ENCODE measurements at regions not wholly inside any gene's neighbourhood (a gene's known extent, or its start where the extent isn't known, plus 50 kb on each side); places are given as distances from the start of the nearest gene placed in this dataset.

DNA sequence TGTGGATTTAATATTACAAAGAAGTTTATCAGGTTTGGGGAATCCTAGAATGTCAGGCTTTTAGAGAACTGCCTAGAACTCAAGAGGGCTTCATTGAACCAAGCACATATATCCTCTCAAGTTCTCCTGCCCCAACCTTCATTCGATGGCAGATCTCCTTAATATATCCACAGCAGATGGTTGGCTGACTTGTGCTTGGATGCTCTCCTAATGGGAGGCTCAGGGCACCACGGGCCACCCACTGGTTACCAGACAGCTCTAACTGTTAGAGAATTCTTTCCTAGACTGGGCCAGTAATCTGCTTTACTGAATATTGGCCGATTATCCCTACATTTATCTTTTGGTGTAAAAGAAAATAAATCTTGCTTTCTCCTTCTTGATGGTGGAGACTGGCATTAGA is 87.2 kb upstream of the ATP8B1 start:
- H3K27me3 ChIP-seq, result no peaks in the 10 kb centered on the region
- H3K27ac ChIP-seq, result no peak overlapping the region
- intact Hi-C loops (cut with DNase I), result no loop called here
- H3K9me3 ChIP-seq, result no peaks in the 10 kb centered on the region
- H3K36me3 ChIP-seq, result no peaks in the 10 kb centered on the region
- H3K4me1 ChIP-seq, result no peaks in the 10 kb centered on the region
- TF ChIP-seq, protein P1, sequence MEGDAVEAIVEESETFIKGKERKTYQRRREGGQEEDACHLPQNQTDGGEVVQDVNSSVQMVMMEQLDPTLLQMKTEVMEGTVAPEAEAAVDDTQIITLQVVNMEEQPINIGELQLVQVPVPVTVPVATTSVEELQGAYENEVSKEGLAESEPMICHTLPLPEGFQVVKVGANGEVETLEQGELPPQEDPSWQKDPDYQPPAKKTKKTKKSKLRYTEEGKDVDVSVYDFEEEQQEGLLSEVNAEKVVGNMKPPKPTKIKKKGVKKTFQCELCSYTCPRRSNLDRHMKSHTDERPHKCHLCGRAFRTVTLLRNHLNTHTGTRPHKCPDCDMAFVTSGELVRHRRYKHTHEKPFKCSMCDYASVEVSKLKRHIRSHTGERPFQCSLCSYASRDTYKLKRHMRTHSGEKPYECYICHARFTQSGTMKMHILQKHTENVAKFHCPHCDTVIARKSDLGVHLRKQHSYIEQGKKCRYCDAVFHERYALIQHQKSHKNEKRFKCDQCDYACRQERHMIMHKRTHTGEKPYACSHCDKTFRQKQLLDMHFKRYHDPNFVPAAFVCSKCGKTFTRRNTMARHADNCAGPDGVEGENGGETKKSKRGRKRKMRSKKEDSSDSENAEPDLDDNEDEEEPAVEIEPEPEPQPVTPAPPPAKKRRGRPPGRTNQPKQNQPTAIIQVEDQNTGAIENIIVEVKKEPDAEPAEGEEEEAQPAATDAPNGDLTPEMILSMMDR (IDR thresholded peaks at IDR 0.05), result no peak
- DNase-seq (ENCODE audit: low spot score in 2 of 2), result no peak
- no peak overlapping the region for H3K4me3 ChIP-seq

DNA sequence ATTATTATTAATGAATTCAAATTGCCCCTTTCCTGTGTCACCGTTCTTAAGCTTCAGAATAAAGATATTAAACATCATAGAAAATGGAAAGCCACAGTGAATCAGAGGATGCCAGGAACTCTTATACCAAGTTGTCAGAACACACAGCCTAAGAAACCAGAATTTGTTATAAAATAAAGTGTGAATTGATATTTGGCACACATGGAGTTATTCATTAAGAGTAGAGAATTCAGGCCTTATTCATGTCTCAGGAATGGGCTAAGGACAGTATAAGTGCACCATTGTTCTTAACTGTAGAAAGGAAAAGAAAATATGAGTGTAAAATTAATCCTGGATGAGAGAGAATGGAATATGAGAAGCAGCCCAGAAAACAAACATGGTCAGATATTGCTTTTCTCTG is 86.7 kb upstream of the ATP8B1 start:
- H3K27ac ChIP-seq, result no peak overlapping the region
- H3K4me3 ChIP-seq, result no peak overlapping the region
- intact Hi-C loops (cut with DNase I), result no loop called here
- no peaks in the 10 kb centered on the region for H3K9me3 ChIP-seq
- DNase-seq (ENCODE audit: low spot score in 2 of 2), result no peak
- H3K36me3 ChIP-seq, result no peaks in the 10 kb centered on the region
- TF ChIP-seq, protein P1 (IDR thresholded peaks at IDR 0.05), result no peak
- no peaks in the 10 kb centered on the region for H3K4me1 ChIP-seq
- no peaks in the 10 kb centered on the region for H3K27me3 ChIP-seq

DNA sequence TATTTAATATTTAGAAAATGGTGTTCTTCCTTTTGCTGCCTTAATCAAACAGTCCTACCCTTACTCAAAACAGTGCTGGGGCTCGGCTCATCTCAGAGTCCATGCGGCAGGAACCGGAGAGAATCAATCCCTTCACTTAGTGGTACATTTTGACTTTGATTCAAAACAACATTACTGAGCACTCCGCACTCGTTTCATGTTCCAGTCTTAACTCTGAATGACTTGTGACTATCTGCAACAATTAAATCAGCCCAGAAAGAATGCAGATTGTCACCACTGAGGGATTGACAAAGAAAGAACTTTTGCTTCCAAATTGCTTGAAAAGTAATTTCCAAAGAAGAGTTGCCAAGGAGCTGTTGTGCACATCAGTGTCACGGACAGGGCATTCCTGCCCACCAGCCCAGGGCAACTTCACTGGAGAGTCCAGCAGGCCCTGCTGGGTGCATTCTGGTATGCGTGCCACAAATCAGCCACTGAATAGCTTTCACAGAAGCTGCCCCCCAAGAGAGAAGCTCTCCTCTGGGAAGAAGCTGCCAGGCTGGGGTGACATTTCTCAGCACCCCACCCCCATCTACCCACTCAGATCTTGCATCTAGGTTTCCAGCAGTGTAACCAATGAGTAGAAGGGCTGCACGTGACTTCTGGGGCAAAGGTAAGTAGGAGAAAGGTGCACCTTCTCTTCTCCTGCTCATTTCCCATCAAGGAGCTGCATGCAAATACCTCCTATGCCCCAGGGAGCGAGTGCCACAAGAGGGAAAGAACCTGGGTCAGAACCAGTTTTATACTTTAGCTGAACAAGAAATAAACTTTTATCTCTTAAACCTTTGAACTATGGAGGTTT is 84.6 kb upstream of the ATP8B1 start:
- TF ChIP-seq, protein P1 (IDR thresholded peaks at IDR 0.05), result no peak
- DNase-seq (ENCODE audit: low spot score in 2 of 2), result no peak
- H3K36me3 ChIP-seq, result no peaks in the 10 kb centered on the region
- no peak overlapping the region for H3K4me3 ChIP-seq
- no peaks in the 10 kb centered on the region for H3K9me3 ChIP-seq
- no peaks in the 10 kb centered on the region for H3K27me3 ChIP-seq
- intact Hi-C loops (cut with DNase I), result no loop called here
- H3K27ac ChIP-seq, result no peak overlapping the region
- no peaks in the 10 kb centered on the region for H3K4me1 ChIP-seq

DNA sequence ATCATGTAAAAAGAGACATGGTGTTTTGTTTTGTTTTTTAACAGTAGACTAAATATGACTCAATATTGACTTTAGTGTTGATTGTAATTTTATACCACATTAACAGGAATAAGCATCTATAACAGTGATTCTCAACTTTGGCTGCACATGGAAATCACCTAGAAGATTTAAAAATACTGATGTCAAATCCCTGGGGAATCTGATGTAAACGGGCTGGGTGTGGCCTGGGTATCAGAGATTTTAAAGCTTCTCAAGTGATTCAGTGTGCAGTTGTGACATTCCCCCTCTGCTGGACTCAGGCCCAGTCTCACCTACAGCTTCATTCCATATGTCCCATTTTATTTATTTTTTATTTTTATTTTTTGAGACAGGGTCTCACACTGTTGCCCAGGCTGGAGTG is 82.8 kb upstream of the ATP8B1 start:
- TF ChIP-seq, protein P1 (IDR thresholded peaks at IDR 0.05), result no peak
- intact Hi-C loops (cut with DNase I), result no loop called here
- no peak for DNase-seq (ENCODE audit: low spot score in 2 of 2)
- Histone ChIP-seq H3K27ac (no peak overlapping the region), H3K9me3 (no peaks in the 10 kb centered on the region), H3K4me1 (no peaks in the 10 kb centered on the region), H3K4me3 (no peak overlapping the region), H3K27me3 (no peaks in the 10 kb centered on the region), H3K36me3 (no peaks in the 10 kb centered on the region)

DNA sequence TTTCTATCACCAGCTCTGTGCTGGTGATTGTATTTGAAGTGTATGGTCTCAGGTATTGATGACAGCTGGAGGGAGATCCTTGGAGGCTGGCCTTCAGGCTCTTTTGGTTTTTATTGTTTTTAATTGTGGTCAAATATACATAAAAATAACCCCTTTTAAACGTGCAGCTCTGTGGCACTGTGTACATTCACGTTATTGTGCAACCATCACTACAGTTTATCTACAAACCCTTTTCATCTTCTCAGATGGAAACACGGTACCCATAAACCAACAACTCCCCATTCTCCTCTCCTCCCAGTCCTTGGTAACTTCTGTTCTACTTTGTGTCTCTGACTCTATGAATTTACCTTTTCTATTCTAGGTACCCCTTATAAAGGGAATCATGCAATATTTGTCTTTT is 79.3 kb upstream of the ATP8B1 start:
- intact Hi-C loops (cut with DNase I), result loop anchor here (2.0 to 5.0 kb wide), 2 partner anchors 240 to 252 kb away; no protein-coding TSS in a partner anchor

More for the DNA sequence above, 79.3 kb upstream of the ATP8B1 start:
- Histone ChIP-seq H3K36me3 (no peaks in the 10 kb centered on the region), H3K27ac (no peak overlapping the region), H3K27me3 (no peaks in the 10 kb centered on the region), H3K4me3 (no peak overlapping the region), H3K9me3 (no peaks in the 10 kb centered on the region), H3K4me1 (no peaks in the 10 kb centered on the region)
- TF ChIP-seq, protein P1 (IDR thresholded peaks at IDR 0.05), result no peak
- DNase-seq (ENCODE audit: low spot score in 2 of 2), result no peak
